Fibroblast of lung (primary cell): ENCODE measurements at regions not wholly inside any gene's neighbourhood (a gene's known extent, or its start where the extent isn't known, plus 50 kb on each side); places are given as distances from the start of the nearest gene placed in this dataset.

ENCODE experiments used
- CTCF ChIP-seq, 2 donors: IDR thresholded peaks in 1 of 2; conservative IDR thresholded peaks in 1 of 2; 1 replicate in 1 of 2; 2 replicates in 1 of 2; pipeline ENCODE4 v1.5.1; 2011 to 2012; ENCODE audit warnings: low read length in 2 of 2, control low read depth in 1 of 2, inconsistent platforms in 1 of 2, low read depth in 1 of 2, mild to moderate bottlenecking in 1 of 2
- EZH2 ChIP-seq: IDR thresholded peaks from 2 replicates; pipeline ENCODE4 v1.5.1; 2012; ENCODE audit warnings: low read length, control low read depth, mild to moderate bottlenecking; ENCODE audit errors: missing control alignments

- no peak for TF ChIP-seq CTCF (conservative IDR thresholded peaks at IDR 0.05 in 1 of 2, IDR thresholded peaks at IDR 0.05 in 1 of 2; ENCODE audit: low read depth in 1 of 2, low read length in 2 of 2)
- TF ChIP-seq EZH2: no peak
Observed at GRCh38 chr7:359226-359765, 69.3 kb downstream of the FOXL3 start.
